Uterus (tissue), 3 donors: ENCODE measurements at regions not wholly inside any gene's neighbourhood (a gene's known extent, or its start where the extent isn't known, plus 50 kb on each side); places are given as distances from the start of the nearest gene placed in this dataset.

Experiments used
- DNase-seq, 2 donors: peaks; one replicate each; pipeline ENCODE4 v3.0.0-alpha.2; 2019 to 2020
- H3K27ac ChIP-seq, 2 donors: fragments of 200-600 bp; sonication (generic); 1 replicate in 1 of 2; 2 replicates in 1 of 2; pipeline ENCODE4 v1.5.1; 2016 to 2018
- H3K27me3 ChIP-seq, 2 donors: fragments of 200-600 bp; sonication (generic); one replicate each; pipeline ENCODE4 v1.5.1; 2018 to 2019; ENCODE audit warnings: control low read depth in 1 of 2
- H3K36me3 ChIP-seq, 2 donors: fragments of 200-600 bp; sonication (generic); one replicate each; pipeline ENCODE4 v1.5.1; 2019; ENCODE audit warnings: control low read depth in 1 of 2
- H3K4me1 ChIP-seq, 2 donors: fragments of 200-600 bp; sonication (generic); one replicate each; pipeline ENCODE4 v1.5.1; 2018 to 2019; ENCODE audit warnings: control low read depth in 1 of 2
- H3K4me3 ChIP-seq, 2 donors: fragments of 200-600 bp; sonication (generic); 1 replicate in 1 of 2; 2 replicates in 1 of 2; pipeline ENCODE4 v1.5.1; 2018 to 2019; ENCODE audit warnings: mild to moderate bottlenecking in 1 of 2
- H3K9me3 ChIP-seq, 2 donors: fragments of 200-600 bp; sonication (generic); one replicate each; pipeline ENCODE4 v1.5.1; 2019; ENCODE audit warnings: control low read depth in 1 of 2
- POLR2A ChIP-seq, 2 donors: fragments of 450-650 bp; IDR thresholded peaks; one replicate each; pipeline ENCODE4 v1.6.1; 2016; ENCODE audit warnings: antibody characterized with exemption in 2 of 2, mild to moderate bottlenecking in 1 of 2, moderate library complexity in 1 of 2
- intact Hi-C: fragments of 100-400 bp; cut with DNase I; formaldehyde crosslinking; loops from one replicate; pipeline ENCODE4 v1.15.1; 2023; ENCODE audit warnings: low total_unique reads
- TF ChIP-seq, protein P1 (sequence below), 4 experiments: fragments of 200-600 bp in 2 of 4; fragments of 450-650 bp in 2 of 4; sonication (generic) in 2 of 4; IDR thresholded peaks; one replicate each; pipeline ENCODE4 v1.5.1; 2016 to 2019; ENCODE audit warnings: antibody characterized with exemption in 4 of 4, mild to moderate bottlenecking in 2 of 4, moderate library complexity in 1 of 4
- donor health status: DM: yes; HTN: yes; CAD: no.

DNA sequence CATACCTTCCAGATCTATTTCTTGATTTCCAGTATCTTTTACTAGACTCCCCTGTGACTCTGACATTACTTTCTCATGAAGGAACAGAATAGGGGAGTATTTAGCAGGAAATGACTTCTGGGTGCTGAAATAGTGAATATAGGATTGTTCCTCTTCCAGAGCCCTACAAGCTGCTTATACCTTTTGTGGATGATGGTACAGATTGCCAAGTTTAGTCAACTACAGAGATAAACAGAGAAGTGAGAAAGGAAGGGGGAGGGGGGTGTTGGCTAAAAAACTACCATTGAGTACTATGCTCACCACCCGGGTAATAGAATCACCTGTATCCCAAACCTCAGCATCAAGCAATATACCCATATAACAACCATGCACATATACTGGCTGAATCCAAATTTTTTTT is 298.3 kb upstream of the GPR149 start:
- no peak overlapping the region for H3K27ac ChIP-seq
- H3K4me1 ChIP-seq: no peaks in the 10 kb centered on the region
- H3K4me3 ChIP-seq: no peak overlapping the region
- H3K9me3 ChIP-seq: no peaks in the 10 kb centered on the region
- H3K36me3 ChIP-seq: no peaks in the 10 kb centered on the region
- intact Hi-C loops: no loop called here
- TF ChIP-seq, protein P1, sequence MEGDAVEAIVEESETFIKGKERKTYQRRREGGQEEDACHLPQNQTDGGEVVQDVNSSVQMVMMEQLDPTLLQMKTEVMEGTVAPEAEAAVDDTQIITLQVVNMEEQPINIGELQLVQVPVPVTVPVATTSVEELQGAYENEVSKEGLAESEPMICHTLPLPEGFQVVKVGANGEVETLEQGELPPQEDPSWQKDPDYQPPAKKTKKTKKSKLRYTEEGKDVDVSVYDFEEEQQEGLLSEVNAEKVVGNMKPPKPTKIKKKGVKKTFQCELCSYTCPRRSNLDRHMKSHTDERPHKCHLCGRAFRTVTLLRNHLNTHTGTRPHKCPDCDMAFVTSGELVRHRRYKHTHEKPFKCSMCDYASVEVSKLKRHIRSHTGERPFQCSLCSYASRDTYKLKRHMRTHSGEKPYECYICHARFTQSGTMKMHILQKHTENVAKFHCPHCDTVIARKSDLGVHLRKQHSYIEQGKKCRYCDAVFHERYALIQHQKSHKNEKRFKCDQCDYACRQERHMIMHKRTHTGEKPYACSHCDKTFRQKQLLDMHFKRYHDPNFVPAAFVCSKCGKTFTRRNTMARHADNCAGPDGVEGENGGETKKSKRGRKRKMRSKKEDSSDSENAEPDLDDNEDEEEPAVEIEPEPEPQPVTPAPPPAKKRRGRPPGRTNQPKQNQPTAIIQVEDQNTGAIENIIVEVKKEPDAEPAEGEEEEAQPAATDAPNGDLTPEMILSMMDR (IDR thresholded peaks at IDR 0.05): no peak
- TF ChIP-seq POLR2A (IDR thresholded peaks at IDR 0.05): no peak
- no peaks in the 10 kb centered on the region for H3K27me3 ChIP-seq
- DNase-seq: no peak

DNA sequence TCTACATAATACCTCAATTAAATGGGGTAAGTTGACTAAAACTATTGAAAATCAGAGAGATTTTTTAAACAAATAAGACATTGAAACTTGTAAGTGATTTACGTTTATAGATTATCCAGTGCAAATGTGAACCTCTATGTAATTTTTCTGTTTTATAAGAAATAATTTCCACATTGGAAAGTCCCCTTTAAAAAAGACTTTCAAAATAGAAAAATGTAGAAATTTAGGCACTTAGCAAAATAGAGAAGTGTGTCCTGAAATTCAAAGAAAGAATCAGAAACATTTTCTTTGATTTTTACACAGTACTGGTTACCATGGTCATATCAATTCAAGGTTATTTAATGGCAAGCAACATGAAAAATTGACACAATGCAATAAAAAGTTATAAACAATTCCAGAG is 290.9 kb upstream of the GPR149 start:
- no peak overlapping the region for H3K27ac ChIP-seq
- H3K9me3 ChIP-seq: no peaks in the 10 kb centered on the region
- H3K4me1 ChIP-seq: no peaks in the 10 kb centered on the region
- no peak overlapping the region for H3K4me3 ChIP-seq
- no peaks in the 10 kb centered on the region for H3K36me3 ChIP-seq
- no peak for TF ChIP-seq POLR2A (IDR thresholded peaks at IDR 0.05)
- TF ChIP-seq, protein P1 (IDR thresholded peaks at IDR 0.05): no peak
- intact Hi-C loops: no loop called here
- DNase-seq: no peak
- no peaks in the 10 kb centered on the region for H3K27me3 ChIP-seq

DNA sequence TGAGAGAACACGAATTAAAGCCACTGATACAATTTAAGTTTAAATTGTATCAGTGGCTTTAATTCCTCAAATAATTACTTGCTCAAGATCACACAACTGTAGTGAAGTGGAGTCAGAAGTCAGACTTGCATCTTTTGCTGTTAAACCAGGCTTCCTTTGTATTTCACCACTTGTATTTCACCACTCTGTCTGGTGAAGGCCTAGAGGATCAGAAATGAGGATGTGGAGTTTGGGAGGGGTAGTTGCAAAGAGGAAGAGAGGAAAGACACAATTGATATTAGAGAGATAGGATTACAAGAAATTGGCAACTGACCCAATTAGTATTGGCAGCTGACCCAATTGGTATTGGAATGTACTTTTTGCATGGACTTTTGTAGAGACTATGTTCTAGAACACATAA is 288.1 kb upstream of the GPR149 start:
- intact Hi-C loops: no loop called here
- TF ChIP-seq, protein P1 (IDR thresholded peaks at IDR 0.05): no peak
- TF ChIP-seq POLR2A (IDR thresholded peaks at IDR 0.05): no peak
- Histone ChIP-seq H3K9me3 (no peaks in the 10 kb centered on the region), H3K36me3 (no peaks in the 10 kb centered on the region), H3K27me3 (no peaks in the 10 kb centered on the region), H3K27ac (no peak overlapping the region), H3K4me3 (no peak overlapping the region), H3K4me1 (no peaks in the 10 kb centered on the region)
- no peak for DNase-seq

DNA sequence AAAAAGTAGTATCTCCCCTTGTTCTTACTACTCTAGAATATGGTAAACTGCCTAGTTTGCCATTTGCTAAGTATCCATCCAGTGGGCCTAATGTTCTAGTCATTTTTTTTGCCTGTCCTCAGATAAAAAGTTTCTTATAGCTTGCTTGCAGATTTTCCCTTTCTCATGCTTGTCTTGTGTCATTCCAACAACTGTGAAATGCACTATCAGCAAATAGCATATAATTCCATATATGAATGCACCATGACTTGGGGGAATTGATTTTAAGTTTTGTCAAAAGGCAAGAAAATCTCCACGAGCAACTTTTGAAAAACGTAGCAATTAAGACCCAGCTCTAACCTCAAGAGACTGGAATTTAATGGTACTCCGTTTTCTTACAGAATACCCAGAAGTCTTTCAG is 286.2 kb upstream of the GPR149 start:
- intact Hi-C loops: no loop called here
- no peak overlapping the region for H3K4me3 ChIP-seq
- TF ChIP-seq, protein P1 (IDR thresholded peaks at IDR 0.05): no peak
- TF ChIP-seq POLR2A (IDR thresholded peaks at IDR 0.05): no peak

DNA sequence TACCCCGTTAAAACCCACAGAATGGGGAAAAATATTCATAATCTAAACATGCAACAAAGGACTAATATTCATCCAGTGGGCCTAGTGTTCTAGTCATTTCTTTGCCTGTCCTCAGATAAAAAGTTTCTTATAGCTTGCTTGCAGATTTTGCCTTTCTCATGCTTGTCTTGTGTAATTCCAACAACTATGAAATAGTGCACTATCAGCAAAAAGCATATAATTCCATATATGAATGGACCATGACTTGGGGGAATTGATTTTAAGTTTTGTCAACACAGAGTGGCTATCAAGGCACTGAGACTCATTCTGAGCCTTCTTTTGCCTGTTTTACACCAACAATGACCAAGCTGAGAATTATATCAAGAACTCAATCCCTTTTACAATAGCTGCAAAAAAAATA is 278.6 kb upstream of the GPR149 start:
- no peaks in the 10 kb centered on the region for H3K36me3 ChIP-seq

More for the DNA sequence above, 286.2 kb upstream of the GPR149 start:
- H3K36me3 ChIP-seq: no peaks in the 10 kb centered on the region
- no peak for DNase-seq
- H3K27me3 ChIP-seq: no peaks in the 10 kb centered on the region
- H3K4me1 ChIP-seq: no peaks in the 10 kb centered on the region
- H3K27ac ChIP-seq: no peak overlapping the region
- H3K9me3 ChIP-seq: no peaks in the 10 kb centered on the region

More for the DNA sequence above, 278.6 kb upstream of the GPR149 start:
- Histone ChIP-seq H3K27me3 (no peaks in the 10 kb centered on the region), H3K9me3 (no peaks in the 10 kb centered on the region), H3K4me1 (no peaks in the 10 kb centered on the region), H3K27ac (no peak overlapping the region), H3K4me3 (no peak overlapping the region)
- intact Hi-C loops: no loop called here
- DNase-seq: no peak
- TF ChIP-seq POLR2A (IDR thresholded peaks at IDR 0.05): no peak
- TF ChIP-seq, protein P1 (IDR thresholded peaks at IDR 0.05): no peak
